Breast epithelium (tissue), 3 donors: ENCODE measurements at regions not wholly inside any gene's neighbourhood (a gene's known extent, or its start where the extent isn't known, plus 50 kb on each side); places are given as distances from the start of the nearest gene placed in this dataset.

Experiments used
- POLR2A ChIP-seq: fragments of 450-650 bp; IDR thresholded peaks from one replicate; pipeline ENCODE4 v1.6.1; 2016; ENCODE audit warnings: antibody characterized with exemption, mild to moderate bottlenecking, moderate library complexity
- POLR2AphosphoS5 ChIP-seq, 3 donors: sonication (generic); formaldehyde crosslinking; IDR thresholded peaks; one replicate each; pipeline ENCODE4 v1.6.1; 2017; ENCODE audit warnings: antibody characterized with exemption in 3 of 3
- TF ChIP-seq, protein P1 (sequence below), 3 donors: fragments of 450-650 bp; IDR thresholded peaks; one replicate each; pipeline ENCODE4 v1.5.1; 2016 to 2017; ENCODE audit warnings: antibody characterized with exemption in 3 of 3, mild to moderate bottlenecking in 3 of 3, moderate library complexity in 3 of 3

DNA sequence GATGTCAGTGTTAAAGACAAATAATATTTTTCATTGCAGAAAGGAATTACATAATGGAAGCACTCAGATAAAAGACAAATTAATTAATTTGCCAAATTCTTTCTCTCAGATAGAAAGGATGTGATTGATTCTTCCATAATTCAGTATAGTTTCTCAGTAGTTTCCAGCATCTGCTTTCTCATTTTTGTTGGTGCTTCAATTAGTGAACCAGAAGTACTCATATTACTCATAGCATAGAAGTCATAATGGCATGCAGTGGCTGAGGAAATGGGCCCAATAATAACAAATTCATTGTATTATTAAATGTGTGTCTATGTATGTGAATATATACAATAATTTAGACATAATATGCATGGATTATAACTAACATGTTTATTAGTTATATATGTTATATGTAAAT is 393.3 kb upstream of the TRAM1L1 start:
- TF ChIP-seq, protein P1, sequence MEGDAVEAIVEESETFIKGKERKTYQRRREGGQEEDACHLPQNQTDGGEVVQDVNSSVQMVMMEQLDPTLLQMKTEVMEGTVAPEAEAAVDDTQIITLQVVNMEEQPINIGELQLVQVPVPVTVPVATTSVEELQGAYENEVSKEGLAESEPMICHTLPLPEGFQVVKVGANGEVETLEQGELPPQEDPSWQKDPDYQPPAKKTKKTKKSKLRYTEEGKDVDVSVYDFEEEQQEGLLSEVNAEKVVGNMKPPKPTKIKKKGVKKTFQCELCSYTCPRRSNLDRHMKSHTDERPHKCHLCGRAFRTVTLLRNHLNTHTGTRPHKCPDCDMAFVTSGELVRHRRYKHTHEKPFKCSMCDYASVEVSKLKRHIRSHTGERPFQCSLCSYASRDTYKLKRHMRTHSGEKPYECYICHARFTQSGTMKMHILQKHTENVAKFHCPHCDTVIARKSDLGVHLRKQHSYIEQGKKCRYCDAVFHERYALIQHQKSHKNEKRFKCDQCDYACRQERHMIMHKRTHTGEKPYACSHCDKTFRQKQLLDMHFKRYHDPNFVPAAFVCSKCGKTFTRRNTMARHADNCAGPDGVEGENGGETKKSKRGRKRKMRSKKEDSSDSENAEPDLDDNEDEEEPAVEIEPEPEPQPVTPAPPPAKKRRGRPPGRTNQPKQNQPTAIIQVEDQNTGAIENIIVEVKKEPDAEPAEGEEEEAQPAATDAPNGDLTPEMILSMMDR (IDR thresholded peaks at IDR 0.05), result no peak
- TF ChIP-seq POLR2A, result no peak
- TF ChIP-seq POLR2AphosphoS5 (IDR thresholded peaks at IDR 0.05), result no peak
